ENCODE measurements at regions not wholly inside any gene's neighbourhood (a gene's known extent, or its start where the extent isn't known, plus 50 kb on each side); places are given as distances from the start of the nearest gene placed in this dataset.

DNA sequence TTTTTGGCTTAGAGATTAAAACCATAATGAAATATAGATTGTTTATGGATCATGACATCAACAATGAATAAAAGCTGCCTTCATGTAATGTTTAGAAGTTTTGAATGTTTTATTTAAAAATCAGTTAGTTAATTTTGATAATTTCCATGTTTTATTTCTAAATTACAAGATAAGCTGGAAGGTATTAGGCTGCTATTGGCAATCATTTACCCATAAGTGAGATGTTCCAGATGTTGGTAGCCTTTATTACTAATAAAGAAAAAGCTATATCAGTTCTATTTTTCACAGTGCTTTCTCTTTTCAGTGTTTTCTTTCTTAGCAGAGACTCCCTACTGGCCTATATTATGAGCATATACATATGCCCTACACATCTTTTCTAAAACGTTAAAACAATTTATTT lies 347.0 kb downstream of the CSNK1G3 start:
- Histone ChIP-seq H2AFZ (ENCODE audit: insufficient read depth, low read depth, low read length, poor library complexity, severe bottlenecking) (no peak overlapping the region), H3K27ac (ENCODE audit: low read length in 2 of 2) (no peak overlapping the region), H4K20me1 (ENCODE audit: control insufficient read depth, insufficient read depth, low read length, poor library complexity, severe bottlenecking) (no peaks in the 10 kb centered on the region), H3K4me2 (replicated peaks; ENCODE audit: low read depth, low read length, poor library complexity, severe bottlenecking) (no peak overlapping the region), H3K4me3 (ENCODE audit: control extremely low read depth in 1 of 5, extremely low read depth in 1 of 5, insufficient read depth in 1 of 5, low read depth in 2 of 5, low read length in 4 of 5) (no peak overlapping the region), H3K36me3 (replicated peaks in 1 of 2; ENCODE audit: control extremely low read depth in 1 of 2, control insufficient read depth in 1 of 2, extremely low read depth in 1 of 2, insufficient read depth in 2 of 2, low read length in 1 of 2) (no peaks in the 10 kb centered on the region), H3K9me3 (ENCODE audit: control extremely low read depth in 1 of 3, control insufficient read depth in 2 of 3, insufficient read depth in 1 of 3, low read length in 2 of 3) (no peaks in the 10 kb centered on the region), H3K4me1 (ENCODE audit: control insufficient read depth in 2 of 2, insufficient read depth in 2 of 2, low read length in 2 of 2) (no peaks in the 10 kb centered on the region), H3K79me2 (ENCODE audit: control insufficient read depth, insufficient read depth, low read length) (no peaks in the 10 kb centered on the region), H3K27me3 (replicated peaks in 1 of 4; ENCODE audit: control extremely low read depth in 1 of 4, control insufficient read depth in 3 of 4, insufficient read depth in 4 of 4, low read length in 3 of 4) (no peaks in the 10 kb centered on the region), H3K9ac (ENCODE audit: low read length) (no peak overlapping the region)
- ChIA-PET POLR2A (no interaction called here), CTCF (interaction anchor here (0.6 kb wide), 1 partner anchor 188 kb away, joined by 3 read pairs; no protein-coding TSS in a partner anchor)
- Mint-ChIP-seq H3K27me3 (no peaks in the 10 kb centered on the region), H3K9me3 (ENCODE audit: insufficient read depth) (no peaks in the 10 kb centered on the region), H3K4me3 (no peak overlapping the region), H3K4me1 (no peaks in the 10 kb centered on the region), H3K27ac (no peak overlapping the region)
- DNase-seq (no peak), ATAC-seq (ENCODE audit: low read depth) (no peak)
- intact Hi-C loops (cut with micrococcal nuclease): no loop called here
- 83% methylated on average over 1 of the region's 1 CpG for WGBS (ENCODE audit: insufficient coverage)
- no peak for TF ChIP-seq EZH2 (IDR thresholded peaks at IDR 0.05; ENCODE audit: borderline replicate concordance, insufficient read depth, low read depth, low read length, poor library complexity, severe bottlenecking)
- TF ChIP-seq, protein P1, sequence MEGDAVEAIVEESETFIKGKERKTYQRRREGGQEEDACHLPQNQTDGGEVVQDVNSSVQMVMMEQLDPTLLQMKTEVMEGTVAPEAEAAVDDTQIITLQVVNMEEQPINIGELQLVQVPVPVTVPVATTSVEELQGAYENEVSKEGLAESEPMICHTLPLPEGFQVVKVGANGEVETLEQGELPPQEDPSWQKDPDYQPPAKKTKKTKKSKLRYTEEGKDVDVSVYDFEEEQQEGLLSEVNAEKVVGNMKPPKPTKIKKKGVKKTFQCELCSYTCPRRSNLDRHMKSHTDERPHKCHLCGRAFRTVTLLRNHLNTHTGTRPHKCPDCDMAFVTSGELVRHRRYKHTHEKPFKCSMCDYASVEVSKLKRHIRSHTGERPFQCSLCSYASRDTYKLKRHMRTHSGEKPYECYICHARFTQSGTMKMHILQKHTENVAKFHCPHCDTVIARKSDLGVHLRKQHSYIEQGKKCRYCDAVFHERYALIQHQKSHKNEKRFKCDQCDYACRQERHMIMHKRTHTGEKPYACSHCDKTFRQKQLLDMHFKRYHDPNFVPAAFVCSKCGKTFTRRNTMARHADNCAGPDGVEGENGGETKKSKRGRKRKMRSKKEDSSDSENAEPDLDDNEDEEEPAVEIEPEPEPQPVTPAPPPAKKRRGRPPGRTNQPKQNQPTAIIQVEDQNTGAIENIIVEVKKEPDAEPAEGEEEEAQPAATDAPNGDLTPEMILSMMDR (IDR thresholded peaks at IDR 0.05): no peak

DNA sequence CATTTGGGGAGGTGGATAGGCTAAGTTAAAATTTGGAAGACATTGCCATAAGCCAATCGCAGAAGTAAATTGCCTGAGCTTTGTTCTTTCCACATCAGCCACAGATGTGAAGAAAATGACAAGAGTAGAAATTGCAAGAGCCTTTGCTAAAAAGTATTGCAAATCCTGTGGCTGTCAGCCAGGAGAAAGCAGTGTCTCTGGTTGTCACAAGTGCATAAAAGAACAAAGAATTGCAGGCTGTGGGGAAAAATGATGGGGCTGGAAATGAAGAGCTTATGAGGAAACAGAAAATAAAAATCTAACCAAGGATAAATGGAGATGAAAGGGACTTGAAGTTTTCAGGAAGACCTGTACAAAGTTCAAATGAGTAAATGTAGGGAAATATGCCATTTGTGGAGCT lies 344.8 kb downstream of the CSNK1G3 start:
- Histone ChIP-seq H3K9me3 (ENCODE audit: control extremely low read depth in 1 of 3, control insufficient read depth in 2 of 3, insufficient read depth in 1 of 3, low read length in 2 of 3) (peaks cover 0 to 5% (median 2%) of the 10 kb centered on the region in 3 donors), H3K9ac (ENCODE audit: low read length) (no peak overlapping the region), H2AFZ (ENCODE audit: insufficient read depth, low read depth, low read length, poor library complexity, severe bottlenecking) (no peak overlapping the region), H3K4me2 (replicated peaks; ENCODE audit: low read depth, low read length, poor library complexity, severe bottlenecking) (no peak overlapping the region), H4K20me1 (ENCODE audit: control insufficient read depth, insufficient read depth, low read length, poor library complexity, severe bottlenecking) (no peaks in the 10 kb centered on the region), H3K4me3 (ENCODE audit: control extremely low read depth in 1 of 5, extremely low read depth in 1 of 5, insufficient read depth in 1 of 5, low read depth in 2 of 5, low read length in 4 of 5) (no peak overlapping the region), H3K4me1 (ENCODE audit: control insufficient read depth in 2 of 2, insufficient read depth in 2 of 2, low read length in 2 of 2) (no peaks in the 10 kb centered on the region), H3K27me3 (replicated peaks in 1 of 4; ENCODE audit: control extremely low read depth in 1 of 4, control insufficient read depth in 3 of 4, insufficient read depth in 4 of 4, low read length in 3 of 4) (no peaks in the 10 kb centered on the region), H3K36me3 (replicated peaks in 1 of 2; ENCODE audit: control extremely low read depth in 1 of 2, control insufficient read depth in 1 of 2, extremely low read depth in 1 of 2, insufficient read depth in 2 of 2, low read length in 1 of 2) (no peaks in the 10 kb centered on the region), H3K27ac (ENCODE audit: low read length in 2 of 2) (no peak overlapping the region), H3K79me2 (ENCODE audit: control insufficient read depth, insufficient read depth, low read length) (no peaks in the 10 kb centered on the region)
- CTCF ChIA-PET: no interaction called here
- POLR2A ChIA-PET: no interaction called here
- ATAC-seq (ENCODE audit: low read depth): no peak
- 100% methylated on average over 1 of the region's 1 CpG for WGBS (ENCODE audit: insufficient coverage)
- Mint-ChIP-seq H3K27me3 (no peaks in the 10 kb centered on the region), H3K4me3 (no peak overlapping the region), H3K4me1 (no peaks in the 10 kb centered on the region), H3K9me3 (ENCODE audit: insufficient read depth) (no peaks in the 10 kb centered on the region), H3K27ac (no peak overlapping the region)
- TF ChIP-seq, protein P1 (IDR thresholded peaks at IDR 0.05): no peak
- TF ChIP-seq EZH2 (IDR thresholded peaks at IDR 0.05; ENCODE audit: borderline replicate concordance, insufficient read depth, low read depth, low read length, poor library complexity, severe bottlenecking): no peak
- DNase-seq: no peak
- intact Hi-C loops (cut with micrococcal nuclease): no loop called here
